NCI-H69 (cell line): ENCODE measurements at regions not wholly inside any gene's neighbourhood (a gene's known extent, or its start where the extent isn't known, plus 50 kb on each side); places are given as distances from the start of the nearest gene placed in this dataset.

Experiments used
- DNase-seq: peaks from one replicate; lab custom pipeline; 2025; lab: John Stamatoyannopoulos, UW

GRCh38 chr2:7930800-7931635 is 750.8 kb upstream of the ID2 start:
- peak; percentile 6 for DNase-seq

GRCh38 chr2:7931808-7932207 is 750.0 kb upstream of the ID2 start:
- DNase-seq, result no peak

- no peak for DNase-seq
Measured at GRCh38 chr2:7933672-7934071, 748.2 kb upstream of the ID2 start.

DNA sequence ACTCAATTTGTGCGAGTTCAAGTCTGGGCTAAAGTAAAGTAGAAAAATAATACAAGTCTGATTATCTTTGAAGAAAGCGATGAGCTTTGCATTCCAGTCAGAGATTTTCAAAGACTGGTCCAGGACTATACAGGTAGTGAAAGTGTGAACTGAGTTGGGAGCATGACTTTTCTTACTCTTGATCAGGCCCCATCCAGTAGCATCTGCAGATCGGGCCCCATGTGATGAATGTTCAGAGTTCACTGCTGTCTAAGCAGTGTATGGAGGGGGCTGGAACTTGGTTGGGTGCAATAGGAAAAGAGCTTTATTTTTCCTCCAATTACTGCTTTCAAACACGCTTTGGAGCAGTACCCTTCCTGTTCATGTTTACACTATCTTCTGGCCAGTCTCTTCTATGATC is 747.4 kb upstream of the ID2 start:
- DNase-seq, result no peak

GRCh38 chr2:7937082-7937481 is 744.8 kb upstream of the ID2 start:
- no peak for DNase-seq

GRCh38 chr2:7940723-7941122 is 741.1 kb upstream of the ID2 start:
- no peak for DNase-seq

- DNase-seq, result no peak
Measured at GRCh38 chr2:7943446-7943845, 738.4 kb upstream of the ID2 start.

DNA sequence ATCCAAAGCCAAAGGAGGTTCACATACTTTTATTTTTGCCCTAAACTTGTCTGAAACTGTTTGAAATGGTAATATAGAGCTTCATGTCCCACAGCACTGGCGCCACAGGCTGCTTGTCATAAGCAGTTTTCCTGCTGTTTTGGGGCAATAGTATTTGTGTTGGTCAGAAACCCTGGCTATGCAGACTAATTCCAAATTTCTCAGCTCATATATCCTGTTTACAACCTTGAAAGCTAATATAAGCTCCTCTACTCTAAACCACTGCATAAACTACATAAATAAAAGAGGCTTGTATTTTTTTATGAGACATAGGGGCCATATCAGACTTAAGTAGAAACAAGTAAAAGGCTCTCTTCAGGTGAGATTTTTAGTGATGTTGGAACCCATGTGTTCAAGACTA is 736.8 kb upstream of the ID2 start:
- no peak for DNase-seq

- no peak for DNase-seq
Measured at GRCh38 chr2:7950035-7950612, 731.7 kb upstream of the ID2 start.

DNA sequence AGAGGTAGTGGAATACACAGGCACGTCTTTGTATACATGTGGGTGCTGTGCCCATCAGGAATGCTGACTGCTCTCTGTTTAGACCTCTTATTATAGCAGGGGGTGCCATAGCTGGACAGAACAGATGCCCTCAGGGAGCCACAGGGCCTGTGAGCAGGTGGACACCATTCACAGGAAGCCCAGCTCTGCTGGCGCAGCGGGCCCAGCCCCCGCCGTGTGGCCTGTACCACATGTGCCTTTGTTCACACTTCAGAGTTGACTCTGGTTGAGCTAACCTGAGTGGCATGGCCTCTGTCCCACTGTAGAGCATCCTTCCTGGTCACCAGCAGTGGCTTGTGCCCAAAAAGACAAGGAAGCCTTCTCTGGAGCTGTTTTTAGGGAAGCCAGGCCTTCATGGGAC is 730.9 kb upstream of the ID2 start:
- DNase-seq, result no peak

GRCh38 chr2:7951490-7951889 is 730.4 kb upstream of the ID2 start:
- DNase-seq, result no peak

GRCh38 chr2:7952046-7952745 is 729.7 kb upstream of the ID2 start:
- DNase-seq, result no peak

DNA sequence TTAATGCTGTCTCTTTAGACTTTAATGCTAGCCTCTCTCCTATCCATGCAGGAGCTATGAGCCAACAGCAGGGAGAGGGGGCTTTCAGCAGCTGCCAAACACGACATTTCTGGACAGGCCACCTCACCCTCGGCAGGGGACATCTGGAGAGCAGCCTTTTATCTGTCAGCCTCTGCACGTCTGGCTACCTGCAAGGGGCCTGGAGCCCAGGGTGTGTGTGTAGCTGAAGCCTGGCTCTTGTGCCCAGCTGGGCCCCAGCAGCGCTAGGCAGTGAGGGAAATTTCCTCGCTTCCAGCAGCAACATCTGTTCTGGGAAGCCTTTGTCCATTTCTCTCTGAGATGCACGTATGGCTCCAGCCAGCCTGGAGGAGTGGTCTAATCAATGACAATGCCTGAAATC is 728.7 kb upstream of the ID2 start:
- peak; percentile 84 for DNase-seq

DNA sequence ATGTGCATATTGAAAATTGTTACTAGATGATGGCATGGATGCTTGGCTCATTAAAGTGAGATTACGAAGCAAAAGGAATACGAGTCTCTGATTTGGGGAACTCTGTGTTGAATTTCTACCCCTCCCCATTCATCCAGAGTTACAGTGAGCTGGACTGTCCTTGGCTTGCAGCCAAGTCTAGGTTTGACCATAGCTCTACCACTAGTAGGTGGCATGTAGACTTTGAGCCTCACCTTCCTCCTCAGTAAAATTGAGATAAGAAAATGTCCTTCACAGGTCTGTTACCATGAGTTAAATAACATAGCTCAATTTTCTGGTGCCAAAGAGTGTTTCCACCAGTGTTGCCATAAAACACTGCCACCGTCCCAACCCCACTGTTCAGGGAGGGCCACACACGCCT is 727.6 kb upstream of the ID2 start:
- peak; percentile 6 for DNase-seq

DNA sequence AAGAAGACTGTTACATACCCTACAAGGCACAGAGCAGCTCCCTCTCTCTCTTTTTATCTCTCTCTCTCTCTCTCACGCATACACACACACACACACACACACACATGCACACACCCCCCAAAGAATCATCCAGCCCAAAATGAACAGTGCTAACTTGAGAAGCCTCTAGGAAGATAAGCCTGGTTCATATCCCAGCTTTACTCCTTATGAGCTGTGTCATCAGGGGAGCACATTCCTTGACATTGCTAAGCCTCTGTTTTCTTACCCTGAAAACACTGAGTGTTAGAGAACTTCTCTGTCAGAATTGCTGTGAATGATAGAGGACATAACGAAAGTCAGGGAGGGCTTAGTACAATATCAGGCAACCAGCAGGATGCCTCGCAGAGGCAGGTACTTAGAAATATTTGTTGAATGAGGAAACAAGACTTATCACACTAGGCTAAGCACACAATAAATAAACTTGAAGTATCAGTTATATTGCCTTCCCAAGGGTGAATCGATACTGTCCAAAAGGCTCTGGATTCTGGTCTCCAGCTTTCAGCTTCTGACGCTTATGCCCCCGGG is 725.6 kb upstream of the ID2 start:
- DNase-seq, result no peak

DNA sequence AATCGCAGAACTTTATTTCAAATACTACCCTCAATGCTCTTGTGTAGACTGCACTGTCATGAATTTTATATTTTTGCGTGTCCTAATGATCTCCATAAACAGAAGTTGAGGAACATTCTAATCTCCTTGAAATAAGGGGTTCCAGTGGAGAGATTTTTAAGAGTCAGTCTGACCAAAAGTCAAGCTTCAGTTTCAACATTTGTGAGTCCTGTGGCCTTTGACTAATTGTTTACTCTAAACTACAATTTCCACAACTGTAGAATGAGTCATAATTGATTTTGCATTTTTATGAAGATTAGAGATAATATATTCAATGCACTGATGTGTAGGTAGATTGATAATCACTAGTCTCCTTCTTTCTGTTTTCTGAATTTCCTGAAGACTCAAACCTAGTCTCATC is 720.3 kb upstream of the ID2 start:
- DNase-seq, result no peak

- peak; percentile 74 for DNase-seq
Measured at GRCh38 chr2:7962161-7962560, 719.7 kb upstream of the ID2 start.

DNA sequence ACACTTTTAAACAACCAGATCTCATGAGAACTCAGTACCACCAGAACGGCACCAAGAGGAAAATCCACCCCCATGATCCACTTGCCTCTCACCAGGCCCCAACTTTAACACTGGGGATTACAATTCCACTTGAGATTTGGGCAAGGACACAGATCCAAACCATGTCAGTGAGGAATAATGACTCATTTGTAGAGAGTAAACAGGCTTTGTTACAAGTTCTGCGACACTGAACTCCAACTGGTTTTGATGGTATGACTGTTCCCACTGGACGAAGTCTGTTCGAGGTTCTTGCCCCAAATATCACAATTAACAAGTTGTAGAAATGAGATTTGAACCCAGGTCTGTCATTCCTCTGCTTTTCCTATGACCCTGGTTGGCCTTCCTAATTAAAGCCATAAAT is 718.1 kb upstream of the ID2 start:
- DNase-seq, result no peak

DNA sequence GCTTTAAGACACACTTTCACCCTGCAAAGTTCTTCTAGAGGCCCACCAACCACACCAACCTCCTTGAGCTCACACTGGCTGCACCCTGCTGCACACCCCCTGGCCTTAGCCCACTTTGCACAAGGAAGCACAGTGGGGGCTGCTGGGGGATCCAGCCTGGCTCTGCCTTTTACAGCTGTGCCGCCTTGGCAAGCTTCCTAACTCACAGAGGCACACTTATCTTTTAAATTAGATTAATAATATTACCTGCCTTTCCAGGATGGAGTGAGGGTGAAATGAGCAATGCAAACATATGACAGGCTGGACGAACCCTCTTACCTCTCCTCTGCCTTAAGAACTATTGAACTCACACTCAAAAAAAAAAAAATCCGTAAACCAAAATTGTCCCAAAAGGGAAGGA is 715.8 kb upstream of the ID2 start:
- no peak for DNase-seq

GRCh38 chr2:7967707-7968405 is 714.0 kb upstream of the ID2 start:
- no peak for DNase-seq

DNA sequence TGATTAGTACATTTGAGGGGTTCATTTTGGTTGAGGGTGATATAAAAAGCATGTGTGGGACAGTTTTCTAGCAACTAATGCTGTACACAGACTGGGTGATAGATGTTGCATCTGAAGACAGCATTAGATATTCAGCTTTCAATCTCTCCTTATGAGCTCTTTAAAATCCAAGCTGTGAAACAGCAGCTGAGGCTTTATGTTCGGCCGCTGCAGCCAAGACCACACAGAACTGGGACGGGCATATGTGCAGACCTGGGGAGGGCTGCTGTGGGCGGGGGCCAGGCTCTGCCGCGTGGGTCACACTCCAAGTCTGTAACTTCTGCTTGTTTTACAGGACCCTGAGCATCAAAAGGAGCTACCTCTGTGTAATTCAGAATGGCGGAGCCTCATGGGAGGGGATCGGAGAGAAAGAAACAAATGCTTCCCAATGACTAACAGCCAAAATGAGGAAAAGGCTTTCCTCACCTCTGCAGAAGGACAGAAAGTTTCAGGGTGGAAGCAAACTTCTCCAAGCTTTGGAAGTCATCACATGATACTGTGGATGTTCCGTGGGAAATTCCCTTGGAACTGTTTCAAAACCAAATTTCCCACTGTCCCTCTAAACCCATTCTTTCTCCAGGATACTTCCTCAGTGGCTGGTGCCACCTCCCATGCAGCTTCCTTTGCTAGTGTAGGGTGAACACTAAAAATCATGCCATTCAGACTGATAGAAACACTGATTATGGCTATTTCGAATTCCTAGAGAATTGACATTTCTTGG is 711.9 kb upstream of the ID2 start:
- no peak for DNase-seq

GRCh38 chr2:7971248-7971647 is 710.6 kb upstream of the ID2 start:
- DNase-seq, result no peak
